ENCODE measurements at regions not wholly inside any gene's neighbourhood (a gene's known extent, or its start where the extent isn't known, plus 50 kb on each side); places are given as distances from the start of the nearest gene placed in this dataset.

GRCh38 chr4:86530183-86530582, 63.9 kb upstream of the PTPN13 start:
- dilution Hi-C loops (cut with MboI; ENCODE audit: extremely low pct_ligation_motif_present, low sequenced_read_pairs): no loop called here
- Histone ChIP-seq H3K27ac (ENCODE audit: insufficient read depth, low read depth, low read length) (no peak overlapping the region), H3K36me3 (ENCODE audit: control insufficient read depth in 2 of 2, extremely low read depth in 1 of 2, insufficient read depth in 2 of 2, low read length in 2 of 2) (no peaks in the 10 kb centered on the region), H4K20me1 (replicated peaks; ENCODE audit: control insufficient read depth, extremely low read depth, insufficient read depth, low read length) (no peaks in the 10 kb centered on the region), H3K9me1 (replicated peaks; ENCODE audit: control insufficient read depth, extremely low read depth, insufficient read depth, low read length) (no peaks in the 10 kb centered on the region), H3K79me2 (ENCODE audit: control insufficient read depth, insufficient read depth, low read length) (no peaks in the 10 kb centered on the region), H3K4me2 (ENCODE audit: insufficient read depth, low read length) (no peak overlapping the region), H3K9ac (replicated peaks; ENCODE audit: extremely low read depth, insufficient read depth, low read length) (no peak overlapping the region), H3K9me3 (replicated peaks; ENCODE audit: control insufficient read depth, insufficient read depth, low read length) (no peaks in the 10 kb centered on the region), H2AFZ (ENCODE audit: low read depth, low read length) (no peak overlapping the region), H3K4me1 (ENCODE audit: control insufficient read depth, extremely low read depth, insufficient read depth, low read length) (no peaks in the 10 kb centered on the region), H3K4me3 (replicated peaks in 1 of 3; ENCODE audit: insufficient read depth in 1 of 3, low read depth in 1 of 3, low read length in 3 of 3) (no peak overlapping the region), H3K27me3 (ENCODE audit: control insufficient read depth in 2 of 2, insufficient read depth in 2 of 2, low read length in 2 of 2) (peaks cover 3 to 10% of the 10 kb centered on the region in 2 experiments)
- POLR2A ChIA-PET: no interaction called here
- no TSS peak for BruUV-seq (replicated peaks)
- FAIRE-seq: no peak
- TF ChIP-seq POLR2A (IDR thresholded peaks at IDR 0.05; ENCODE audit: low read depth, low read length) (no peak), POLR2AphosphoS5 (IDR thresholded peaks at IDR 0.05; ENCODE audit: insufficient read depth, low read depth, low read length) (no peak), GATA2 (IDR thresholded peaks at IDR 0.05; ENCODE audit: insufficient read depth, insufficient read length, low read depth, low read length) (no peak), MYC (IDR thresholded peaks at IDR 0.05; ENCODE audit: low read depth, low read length) (no peak), EZH2 (IDR thresholded peaks at IDR 0.05; ENCODE audit: borderline replicate concordance, low read depth, low read length, severe bottlenecking) (no peak), FOS (IDR thresholded peaks at IDR 0.05; ENCODE audit: borderline replicate concordance, insufficient read depth, low read length) (no peak), JUN (IDR thresholded peaks at IDR 0.05; ENCODE audit: borderline replicate concordance, insufficient read depth, insufficient read length, low read depth) (no peak)
- TF ChIP-seq, protein P1, sequence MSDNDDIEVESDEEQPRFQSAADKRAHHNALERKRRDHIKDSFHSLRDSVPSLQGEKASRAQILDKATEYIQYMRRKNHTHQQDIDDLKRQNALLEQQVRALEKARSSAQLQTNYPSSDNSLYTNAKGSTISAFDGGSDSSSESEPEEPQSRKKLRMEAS (IDR thresholded peaks at IDR 0.05; ENCODE audit: insufficient read depth, insufficient read length): no peak
- TF ChIP-seq, protein P2, sequence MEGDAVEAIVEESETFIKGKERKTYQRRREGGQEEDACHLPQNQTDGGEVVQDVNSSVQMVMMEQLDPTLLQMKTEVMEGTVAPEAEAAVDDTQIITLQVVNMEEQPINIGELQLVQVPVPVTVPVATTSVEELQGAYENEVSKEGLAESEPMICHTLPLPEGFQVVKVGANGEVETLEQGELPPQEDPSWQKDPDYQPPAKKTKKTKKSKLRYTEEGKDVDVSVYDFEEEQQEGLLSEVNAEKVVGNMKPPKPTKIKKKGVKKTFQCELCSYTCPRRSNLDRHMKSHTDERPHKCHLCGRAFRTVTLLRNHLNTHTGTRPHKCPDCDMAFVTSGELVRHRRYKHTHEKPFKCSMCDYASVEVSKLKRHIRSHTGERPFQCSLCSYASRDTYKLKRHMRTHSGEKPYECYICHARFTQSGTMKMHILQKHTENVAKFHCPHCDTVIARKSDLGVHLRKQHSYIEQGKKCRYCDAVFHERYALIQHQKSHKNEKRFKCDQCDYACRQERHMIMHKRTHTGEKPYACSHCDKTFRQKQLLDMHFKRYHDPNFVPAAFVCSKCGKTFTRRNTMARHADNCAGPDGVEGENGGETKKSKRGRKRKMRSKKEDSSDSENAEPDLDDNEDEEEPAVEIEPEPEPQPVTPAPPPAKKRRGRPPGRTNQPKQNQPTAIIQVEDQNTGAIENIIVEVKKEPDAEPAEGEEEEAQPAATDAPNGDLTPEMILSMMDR (IDR thresholded peaks at IDR 0.05; ENCODE audit: extremely low read depth in 1 of 2, insufficient read depth in 1 of 2, low read depth in 1 of 2, low read length in 2 of 2): no peak
- intact Hi-C loops (cut with micrococcal nuclease): no loop called here
- CTCF ChIA-PET: no interaction called here
- DNase-seq (ENCODE audit: low read depth, low spot score): no peak
